GM12873 (cell line): ENCODE measurements at regions not wholly inside any gene's neighbourhood (a gene's known extent, or its start where the extent isn't known, plus 50 kb on each side); places are given as distances from the start of the nearest gene placed in this dataset.

Experiments used
- CTCF ChIP-seq: IDR thresholded peaks from 2 replicates; pipeline ENCODE4 v1.5.1; 2012; ENCODE audit warnings: low read depth, mild to moderate bottlenecking, moderate library complexity, low read length, control low read depth; ENCODE audit not compliant: insufficient read depth; ENCODE audit errors: missing control alignments

DNA sequence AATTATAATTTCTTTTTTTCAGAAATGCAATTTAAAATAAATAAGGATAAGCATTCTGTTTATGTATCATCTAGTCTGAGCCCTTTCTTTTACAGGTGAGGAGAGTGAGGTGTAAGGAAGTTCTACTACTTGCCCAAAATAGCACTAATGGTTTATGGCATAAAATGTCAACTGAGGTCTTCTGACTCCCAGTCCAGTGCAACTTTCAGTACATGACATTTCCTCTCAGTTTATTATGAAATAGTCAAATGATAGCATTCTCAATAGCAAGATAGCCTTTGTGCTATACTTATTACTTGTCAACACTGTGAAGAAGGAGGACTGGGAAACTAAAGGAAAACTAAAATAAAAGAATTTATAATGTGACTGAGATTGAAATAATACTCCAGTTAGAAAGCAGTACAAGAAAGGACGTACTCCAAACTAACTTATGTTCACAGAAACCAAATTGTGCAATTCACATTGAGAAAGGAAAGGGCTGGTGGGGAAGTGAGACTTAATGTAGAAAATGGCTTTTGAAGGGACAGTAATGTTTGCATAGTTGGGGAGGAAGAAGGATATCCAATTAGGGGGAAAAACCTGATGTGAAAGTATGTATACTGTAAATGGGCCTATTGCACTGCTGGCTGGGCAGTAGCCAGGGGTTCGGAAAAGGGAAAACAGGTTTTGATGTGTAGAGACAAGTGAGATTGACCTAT lies 166.7 kb upstream of the ZEB2 start:
- no peak for TF ChIP-seq CTCF

GRCh38 chr2:144683966-144684365 lies 164.0 kb upstream of the ZEB2 start:
- no peak for TF ChIP-seq CTCF

GRCh38 chr2:144683107-144683753 lies 163.3 kb upstream of the ZEB2 start:
- TF ChIP-seq CTCF: no peak

GRCh38 chr2:144682248-144682647 lies 162.3 kb upstream of the ZEB2 start:
- no peak for TF ChIP-seq CTCF

GRCh38 chr2:144681389-144681788 lies 161.5 kb upstream of the ZEB2 start:
- TF ChIP-seq CTCF: no peak

- no peak for TF ChIP-seq CTCF
These were observed 160.0 kb upstream of the ZEB2 start for GRCh38 chr2:144679942-144680341.

- TF ChIP-seq CTCF: no peak
These were observed 158.8 kb upstream of the ZEB2 start for GRCh38 chr2:144678736-144679135.
